Vagina (tissue), 2 donors: ENCODE measurements at regions not wholly inside any gene's neighbourhood (a gene's known extent, or its start where the extent isn't known, plus 50 kb on each side); places are given as distances from the start of the nearest gene placed in this dataset.
"Not testable (repeated sequence)": the region's sequence is repeated elsewhere in the genome, so short reads cannot be mapped to it uniquely, and the experiment has no call there.

Source experiments
- DNase-seq, 2 donors: peaks; one replicate each; pipeline ENCODE4 v3.0.0-alpha.2; 2017; ENCODE audit errors: extremely low spot score in 2 of 2
- H3K27ac ChIP-seq: fragments of 200-600 bp; sonication (generic); one replicate; pipeline ENCODE4 v1.5.1; 2019
- H3K27me3 ChIP-seq: fragments of 200-600 bp; sonication (generic); one replicate; pipeline ENCODE4 v1.5.1; 2019
- H3K36me3 ChIP-seq, 2 donors: fragments of 200-600 bp; sonication (generic); one replicate each; pipeline ENCODE4 v1.5.1; 2017 to 2019
- H3K4me1 ChIP-seq: fragments of 200-600 bp; sonication (generic); one replicate; pipeline ENCODE4 v1.5.1; 2019
- H3K4me3 ChIP-seq, 2 donors: fragments of 200-600 bp; sonication (generic); 1 replicate in 1 of 2; 2 replicates in 1 of 2; pipeline ENCODE4 v1.5.1; 2016 to 2019
- H3K9me3 ChIP-seq: fragments of 200-600 bp; sonication (generic); one replicate; pipeline ENCODE4 v1.5.1; 2019
- POLR2A ChIP-seq, 2 donors: fragments of 450-650 bp; IDR thresholded peaks; one replicate each; pipeline ENCODE4 v1.6.1; 2017; ENCODE audit warnings: antibody characterized with exemption in 2 of 2, mild to moderate bottlenecking in 2 of 2, moderate library complexity in 2 of 2
- POLR2AphosphoS5 ChIP-seq, 2 donors: sonication (generic); formaldehyde crosslinking; IDR thresholded peaks; one replicate each; pipeline ENCODE4 v1.9.0; 2017; ENCODE audit warnings: antibody characterized with exemption in 2 of 2, mild to moderate bottlenecking in 2 of 2, low read depth in 1 of 2; ENCODE audit not compliant: insufficient read depth in 1 of 2
- intact Hi-C: fragments of 100-400 bp; cut with DNase I; formaldehyde crosslinking; loops from one replicate; pipeline ENCODE4 v1.15.1; 2023
- TF ChIP-seq, protein P1 (sequence below), 3 experiments: fragments of 450-650 bp in 2 of 3; fragments of 200-600 bp in 1 of 3; sonication (generic) in 1 of 3; IDR thresholded peaks; one replicate each; pipeline ENCODE4 v1.5.1; 2017 to 2019; ENCODE audit warnings: antibody characterized with exemption in 3 of 3, mild to moderate bottlenecking in 2 of 3, moderate library complexity in 2 of 3

GRCh38 chr1:47661040-47661439 lies 223.2 kb downstream of the FOXD2 start:
- Histone ChIP-seq H3K27ac (no peak overlapping the region), H3K4me3 (no peak overlapping the region), H3K27me3 (no peaks in the 10 kb centered on the region), H3K9me3 (no peaks in the 10 kb centered on the region), H3K4me1 (no peaks in the 10 kb centered on the region), H3K36me3 (no peaks in the 10 kb centered on the region)
- DNase-seq: no peak
- intact Hi-C loops: no loop called here
- TF ChIP-seq, protein P1, sequence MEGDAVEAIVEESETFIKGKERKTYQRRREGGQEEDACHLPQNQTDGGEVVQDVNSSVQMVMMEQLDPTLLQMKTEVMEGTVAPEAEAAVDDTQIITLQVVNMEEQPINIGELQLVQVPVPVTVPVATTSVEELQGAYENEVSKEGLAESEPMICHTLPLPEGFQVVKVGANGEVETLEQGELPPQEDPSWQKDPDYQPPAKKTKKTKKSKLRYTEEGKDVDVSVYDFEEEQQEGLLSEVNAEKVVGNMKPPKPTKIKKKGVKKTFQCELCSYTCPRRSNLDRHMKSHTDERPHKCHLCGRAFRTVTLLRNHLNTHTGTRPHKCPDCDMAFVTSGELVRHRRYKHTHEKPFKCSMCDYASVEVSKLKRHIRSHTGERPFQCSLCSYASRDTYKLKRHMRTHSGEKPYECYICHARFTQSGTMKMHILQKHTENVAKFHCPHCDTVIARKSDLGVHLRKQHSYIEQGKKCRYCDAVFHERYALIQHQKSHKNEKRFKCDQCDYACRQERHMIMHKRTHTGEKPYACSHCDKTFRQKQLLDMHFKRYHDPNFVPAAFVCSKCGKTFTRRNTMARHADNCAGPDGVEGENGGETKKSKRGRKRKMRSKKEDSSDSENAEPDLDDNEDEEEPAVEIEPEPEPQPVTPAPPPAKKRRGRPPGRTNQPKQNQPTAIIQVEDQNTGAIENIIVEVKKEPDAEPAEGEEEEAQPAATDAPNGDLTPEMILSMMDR (IDR thresholded peaks at IDR 0.05): no peak
- no peak for TF ChIP-seq POLR2A (IDR thresholded peaks at IDR 0.05)
- TF ChIP-seq POLR2AphosphoS5 (IDR thresholded peaks at IDR 0.05; ENCODE audit: insufficient read depth in 1 of 2, low read depth in 1 of 2): no peak

DNA sequence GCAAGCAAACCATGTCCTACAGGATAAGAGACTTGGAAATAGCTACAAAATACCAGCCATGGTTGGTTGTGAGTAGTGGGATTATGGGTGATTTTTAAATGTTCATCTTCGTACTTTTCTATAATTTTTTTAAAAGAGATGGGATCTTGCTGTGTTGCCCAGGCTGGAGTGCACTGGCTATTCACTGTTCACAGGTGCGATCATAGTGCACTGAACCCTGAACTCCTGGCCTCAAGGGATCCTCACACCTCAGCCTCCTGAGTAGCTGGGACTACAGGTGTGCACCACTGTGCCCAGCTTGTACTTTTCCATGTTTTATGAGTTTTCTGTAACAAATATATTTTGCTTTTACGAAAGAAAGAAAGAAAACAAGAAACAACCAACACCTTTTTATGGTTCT lies 224.2 kb downstream of the FOXD2 start:
- Histone ChIP-seq H3K9me3 (no peaks in the 10 kb centered on the region), H3K4me1 (no peaks in the 10 kb centered on the region), H3K27me3 (no peaks in the 10 kb centered on the region), H3K4me3 (no peak overlapping the region), H3K36me3 (no peaks in the 10 kb centered on the region), H3K27ac (no peak overlapping the region)
- intact Hi-C loops: no loop called here
- TF ChIP-seq, protein P1 (IDR thresholded peaks at IDR 0.05): no peak
- TF ChIP-seq POLR2AphosphoS5 (IDR thresholded peaks at IDR 0.05; ENCODE audit: insufficient read depth in 1 of 2, low read depth in 1 of 2): no peak
- no peak for TF ChIP-seq POLR2A (IDR thresholded peaks at IDR 0.05)
- peak in 1 of 2 donors; percentile 25 for DNase-seq

- DNase-seq: peak in 1 of 2 donors; percentile 31
- Histone ChIP-seq H3K36me3 (no peaks in the 10 kb centered on the region), H3K4me3 (no peak overlapping the region)
Observed at GRCh38 chr1:47663286-47663685, 225.4 kb downstream of the FOXD2 start.

GRCh38 chr1:47664356-47664755 lies 226.5 kb downstream of the FOXD2 start:
- TF ChIP-seq POLR2AphosphoS5 (IDR thresholded peaks at IDR 0.05; ENCODE audit: insufficient read depth in 1 of 2, low read depth in 1 of 2): no peak
- no peak for TF ChIP-seq POLR2A (IDR thresholded peaks at IDR 0.05)
- TF ChIP-seq, protein P1 (IDR thresholded peaks at IDR 0.05): no peak
- no peak overlapping the region for H3K27ac ChIP-seq
- intact Hi-C loops: no loop called here
- H3K27me3 ChIP-seq: no peaks in the 10 kb centered on the region
- no peak overlapping the region for H3K4me3 ChIP-seq
- peak in 1 of 2 donors; percentile 34 for DNase-seq
- H3K4me1 ChIP-seq: no peaks in the 10 kb centered on the region
- no peaks in the 10 kb centered on the region for H3K9me3 ChIP-seq
- H3K36me3 ChIP-seq: no peaks in the 10 kb centered on the region

More at GRCh38 chr1:47663286-47663685, 225.4 kb downstream of the FOXD2 start:
- TF ChIP-seq, protein P1 (IDR thresholded peaks at IDR 0.05): no peak
- no peak for TF ChIP-seq POLR2AphosphoS5 (IDR thresholded peaks at IDR 0.05; ENCODE audit: insufficient read depth in 1 of 2, low read depth in 1 of 2)
- no peak for TF ChIP-seq POLR2A (IDR thresholded peaks at IDR 0.05)
- intact Hi-C loops: no loop called here
- Histone ChIP-seq H3K27ac (no peak overlapping the region), H3K27me3 (no peaks in the 10 kb centered on the region), H3K9me3 (no peaks in the 10 kb centered on the region), H3K4me1 (no peaks in the 10 kb centered on the region)

- H3K36me3 ChIP-seq, H3K4me1 ChIP-seq, intact Hi-C loops, H3K27ac ChIP-seq, H3K4me3 ChIP-seq, H3K27me3 ChIP-seq, H3K9me3 ChIP-seq: not testable (repeated sequence)
- peak; percentile 11 to 19 for DNase-seq
Observed at GRCh38 chr1:47664896-47665295, 227.1 kb downstream of the FOXD2 start.
